NCI-H2227 (cell line): ENCODE measurements at regions not wholly inside any gene's neighbourhood (a gene's known extent, or its start where the extent isn't known, plus 50 kb on each side); places are given as distances from the start of the nearest gene placed in this dataset.
A peak's percentile ranks its signal among the peaks of the same experiment; 100 is the strongest.
"Not testable (repeated sequence)": the region's sequence is repeated elsewhere in the genome, so short reads cannot be mapped to it uniquely, and the experiment has no call there.

Source experiments
- DNase-seq: peaks from one replicate; lab custom pipeline; 2025; ENCODE audit not compliant: unreplicated experiment; lab: John Stamatoyannopoulos, UW

- DNase-seq: no peak
Observed at GRCh38 chr3:64438066-64438465, 212.8 kb upstream of the PRICKLE2 start.

GRCh38 chr3:64437131-64437530, 211.9 kb upstream of the PRICKLE2 start:
- no peak for DNase-seq

GRCh38 chr3:64435023-64435422, 209.8 kb upstream of the PRICKLE2 start:
- not testable (repeated sequence) for DNase-seq

GRCh38 chr3:64432870-64433269, 207.6 kb upstream of the PRICKLE2 start:
- no peak for DNase-seq

GRCh38 chr3:64431526-64432091, 206.3 kb upstream of the PRICKLE2 start:
- no peak for DNase-seq

- no peak for DNase-seq
Observed at GRCh38 chr3:64427671-64428070, 202.4 kb upstream of the PRICKLE2 start.

- DNase-seq: no peak
Observed at GRCh38 chr3:64426551-64426950, 201.3 kb upstream of the PRICKLE2 start.

GRCh38 chr3:64422932-64423331, 197.7 kb upstream of the PRICKLE2 start:
- peak; percentile 46 for DNase-seq

- DNase-seq: no peak
Observed at GRCh38 chr3:64422192-64422591, 196.9 kb upstream of the PRICKLE2 start.

- DNase-seq: peak; percentile 7
Observed at GRCh38 chr3:64417816-64418215, 192.6 kb upstream of the PRICKLE2 start.

GRCh38 chr3:64414043-64414442, 188.8 kb upstream of the PRICKLE2 start:
- DNase-seq: no peak

- no peak for DNase-seq
Observed at GRCh38 chr3:64411101-64411500, 185.8 kb upstream of the PRICKLE2 start.

GRCh38 chr3:64410226-64410625, 185.0 kb upstream of the PRICKLE2 start:
- no peak for DNase-seq

GRCh38 chr3:64408770-64409169, 183.5 kb upstream of the PRICKLE2 start:
- DNase-seq: no peak

GRCh38 chr3:64406271-64406670, 181.0 kb upstream of the PRICKLE2 start:
- peak; percentile 73 for DNase-seq

- DNase-seq: no peak
Observed at GRCh38 chr3:64405211-64405835, 180.1 kb upstream of the PRICKLE2 start.

GRCh38 chr3:64400706-64401105, 175.4 kb upstream of the PRICKLE2 start:
- DNase-seq: no peak

GRCh38 chr3:64399205-64399800, 174.0 kb upstream of the PRICKLE2 start:
- peak; percentile 53 for DNase-seq

GRCh38 chr3:64398476-64398875, 173.2 kb upstream of the PRICKLE2 start:
- DNase-seq: no peak

GRCh38 chr3:64398006-64398405, 172.7 kb upstream of the PRICKLE2 start:
- no peak for DNase-seq

- DNase-seq: no peak
Observed at GRCh38 chr3:64397573-64397972, 172.3 kb upstream of the PRICKLE2 start.

GRCh38 chr3:64395490-64395889, 170.2 kb upstream of the PRICKLE2 start:
- DNase-seq: no peak

GRCh38 chr3:64393193-64393592, 167.9 kb upstream of the PRICKLE2 start:
- DNase-seq: no peak
